ENCODE measurements at regions not wholly inside any gene's neighbourhood (a gene's known extent, or its start where the extent isn't known, plus 50 kb on each side); places are given as distances from the start of the nearest gene placed in this dataset.

DNA sequence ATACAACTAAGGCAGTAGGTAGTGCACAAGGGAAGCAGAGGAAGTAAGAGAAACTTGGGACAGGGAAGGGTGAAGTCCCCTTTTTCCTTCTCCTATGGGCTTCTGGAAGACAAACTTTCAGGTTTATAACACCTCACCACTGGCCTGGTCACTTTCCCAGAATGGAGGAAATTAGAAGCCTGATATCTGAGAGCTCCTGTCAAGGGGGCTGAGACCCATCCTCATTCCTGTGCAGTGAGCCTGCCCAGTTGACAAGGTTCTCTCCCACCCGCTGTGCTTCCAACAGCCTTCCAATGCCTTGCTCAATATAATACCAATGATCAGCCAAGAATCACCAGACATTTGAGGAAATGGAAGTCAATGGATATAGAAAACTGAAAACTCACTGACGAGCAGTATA is 100.4 kb upstream of the YPEL5 start:
- no peaks in the 10 kb centered on the region for H3K27me3 ChIP-seq (ENCODE audit: insufficient read depth, low read length)
- no peaks in the 10 kb centered on the region for H3K36me3 ChIP-seq (ENCODE audit: control insufficient read depth in 1 of 2, insufficient read depth in 2 of 2, low read length in 2 of 2)
- H4K8ac ChIP-seq (ENCODE audit: low read depth, low read length), result no peak overlapping the region
- no peak overlapping the region for H2BK12ac ChIP-seq (ENCODE audit: low read length)
- H3K4ac ChIP-seq (ENCODE audit: low read depth, low read length), result no peak overlapping the region
- peaks cover 3 to 5% of the 10 kb centered on the region in 2 experiments for H3K4me1 ChIP-seq (ENCODE audit: control insufficient read depth in 1 of 2, insufficient read depth in 2 of 2, low read length in 2 of 2)
- 100% methylated on average over 1 of the region's 2 CpGs for WGBS (ENCODE audit: extremely low coverage, insufficient coverage, insufficient read length)
- no peak overlapping the region for H2AK5ac ChIP-seq (ENCODE audit: low read length)
- no peak overlapping the region for H4K12ac ChIP-seq (ENCODE audit: low read depth, low read length)
- H3K27ac ChIP-seq (ENCODE audit: low read depth, low read length), result no peak overlapping the region
- H3K9ac ChIP-seq (ENCODE audit: low read length), result no peak overlapping the region
- H3K4me2 ChIP-seq (ENCODE audit: low read length), result no peak overlapping the region
- DNase-seq, result no peak
- H2AFZ ChIP-seq (ENCODE audit: insufficient read depth, low read length, poor library complexity), result no peak overlapping the region
- no peak overlapping the region for H3K4me3 ChIP-seq (ENCODE audit: low read depth, low read length)
- H3K23ac ChIP-seq (ENCODE audit: low read length), result no peak overlapping the region
- no peaks in the 10 kb centered on the region for H3K9me3 ChIP-seq (ENCODE audit: insufficient read depth, low read depth, low read length)
- H2BK5ac ChIP-seq (ENCODE audit: low read depth, low read length, poor library complexity), result no peak overlapping the region
- no peak overlapping the region for H3K18ac ChIP-seq (ENCODE audit: low read length)
- H2BK120ac ChIP-seq (ENCODE audit: insufficient read depth, low read length, poor library complexity), result no peak overlapping the region
- H3K79me2 ChIP-seq (ENCODE audit: control insufficient read depth, insufficient read depth, low read length, poor library complexity), result no peaks in the 10 kb centered on the region
- H3K79me1 ChIP-seq (ENCODE audit: low read length), result peaks cover 2% of the 10 kb centered on the region
- H4K91ac ChIP-seq (ENCODE audit: low read depth, low read length), result no peak overlapping the region
- H3K14ac ChIP-seq (ENCODE audit: low read length), result no peak overlapping the region

- Histone ChIP-seq H3K79me1 (ENCODE audit: low read length) (peaks cover 2% of the 10 kb centered on the region), H3K36me3 (ENCODE audit: control insufficient read depth in 1 of 2, insufficient read depth in 2 of 2, low read length in 2 of 2) (no peaks in the 10 kb centered on the region), H3K4ac (ENCODE audit: low read depth, low read length) (no peak overlapping the region), H3K27me3 (ENCODE audit: insufficient read depth, low read length) (no peaks in the 10 kb centered on the region), H3K79me2 (ENCODE audit: control insufficient read depth, insufficient read depth, low read length, poor library complexity) (no peaks in the 10 kb centered on the region), H4K12ac (ENCODE audit: low read depth, low read length) (no peak overlapping the region), H3K4me2 (ENCODE audit: low read length) (no peak overlapping the region), H4K91ac (ENCODE audit: low read depth, low read length) (no peak overlapping the region), H3K9ac (ENCODE audit: low read length) (no peak overlapping the region), H3K14ac (ENCODE audit: low read length) (no peak overlapping the region), H3K27ac (ENCODE audit: low read depth, low read length) (no peak overlapping the region), H3K23ac (ENCODE audit: low read length) (no peak overlapping the region), H4K8ac (ENCODE audit: low read depth, low read length) (no peak overlapping the region), H3K9me3 (ENCODE audit: insufficient read depth, low read depth, low read length) (no peaks in the 10 kb centered on the region), H3K18ac (ENCODE audit: low read length) (no peak overlapping the region), H2AFZ (ENCODE audit: insufficient read depth, low read length, poor library complexity) (no peak overlapping the region), H2AK5ac (ENCODE audit: low read length) (no peak overlapping the region), H2BK12ac (ENCODE audit: low read length) (no peak overlapping the region), H3K4me1 (ENCODE audit: control insufficient read depth in 1 of 2, insufficient read depth in 2 of 2, low read length in 2 of 2) (peaks cover 3 to 5% of the 10 kb centered on the region in 2 experiments), H3K4me3 (ENCODE audit: low read depth, low read length) (no peak overlapping the region), H2BK5ac (ENCODE audit: low read depth, low read length, poor library complexity) (no peak overlapping the region), H2BK120ac (ENCODE audit: insufficient read depth, low read length, poor library complexity) (no peak overlapping the region)
- WGBS (ENCODE audit: extremely low coverage, insufficient coverage, insufficient read length), result no CpG with 5 or more reads among the region's 3 CpGs
- no peak for DNase-seq
Measured at GRCh38 chr2:30046979-30047378, 99.8 kb upstream of the YPEL5 start.

DNA sequence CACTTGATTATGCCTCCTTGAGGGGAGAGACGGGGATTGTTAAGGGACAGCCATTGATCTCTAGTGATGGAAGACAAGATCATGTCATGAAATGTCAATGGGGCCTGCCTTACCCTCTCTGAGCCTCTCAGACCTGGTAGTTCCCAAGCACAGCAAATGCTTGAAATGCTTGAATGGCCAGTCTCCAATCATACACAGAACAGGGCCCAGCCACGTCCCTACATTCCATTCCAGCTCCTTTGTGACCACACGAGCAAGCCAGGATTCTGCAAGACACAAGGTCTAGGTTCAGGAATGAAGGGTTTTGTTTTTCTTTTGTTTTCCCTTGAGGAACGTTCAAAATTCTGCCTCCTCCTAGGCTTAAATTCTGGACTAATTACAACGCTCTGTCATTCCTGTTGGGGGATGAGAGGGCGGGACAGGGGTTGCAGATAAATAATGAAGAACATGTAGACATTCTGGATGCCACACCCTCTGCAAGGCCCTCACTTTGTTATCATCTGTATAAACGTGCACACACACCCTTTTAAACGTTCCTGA is 98.1 kb upstream of the YPEL5 start:
- Histone ChIP-seq H2AFZ (ENCODE audit: insufficient read depth, low read length, poor library complexity) (no peak overlapping the region), H3K36me3 (ENCODE audit: control insufficient read depth in 1 of 2, insufficient read depth in 2 of 2, low read length in 2 of 2) (no peaks in the 10 kb centered on the region), H3K14ac (ENCODE audit: low read length) (no peak overlapping the region), H3K23ac (ENCODE audit: low read length) (no peak overlapping the region), H3K9me3 (ENCODE audit: insufficient read depth, low read depth, low read length) (no peaks in the 10 kb centered on the region), H3K4me3 (ENCODE audit: low read depth, low read length) (no peak overlapping the region), H3K79me1 (ENCODE audit: low read length) (peaks cover 2% of the 10 kb centered on the region), H3K9ac (ENCODE audit: low read length) (no peak overlapping the region), H2BK12ac (ENCODE audit: low read length) (no peak overlapping the region), H3K27me3 (ENCODE audit: insufficient read depth, low read length) (no peaks in the 10 kb centered on the region), H3K4me2 (ENCODE audit: low read length) (no peak overlapping the region), H3K4me1 (ENCODE audit: control insufficient read depth in 1 of 2, insufficient read depth in 2 of 2, low read length in 2 of 2) (peaks cover 3 to 5% of the 10 kb centered on the region in 2 experiments), H3K4ac (ENCODE audit: low read depth, low read length) (no peak overlapping the region), H4K12ac (ENCODE audit: low read depth, low read length) (no peak overlapping the region), H3K27ac (ENCODE audit: low read depth, low read length) (peak overlapping the region; percentile 13), H2BK5ac (ENCODE audit: low read depth, low read length, poor library complexity) (no peak overlapping the region), H4K91ac (ENCODE audit: low read depth, low read length) (no peak overlapping the region), H2AK5ac (ENCODE audit: low read length) (no peak overlapping the region), H3K79me2 (ENCODE audit: control insufficient read depth, insufficient read depth, low read length, poor library complexity) (no peaks in the 10 kb centered on the region), H2BK120ac (ENCODE audit: insufficient read depth, low read length, poor library complexity) (no peak overlapping the region), H3K18ac (ENCODE audit: low read length) (no peak overlapping the region), H4K8ac (ENCODE audit: low read depth, low read length) (no peak overlapping the region)
- WGBS (ENCODE audit: extremely low coverage, insufficient coverage, insufficient read length), result no CpG with 5 or more reads among the region's 8 CpGs
- DNase-seq, result peak; percentile 75 to 94

- Histone ChIP-seq H3K4ac (ENCODE audit: low read depth, low read length) (no peak overlapping the region), H3K27ac (ENCODE audit: low read depth, low read length) (no peak overlapping the region), H2BK12ac (ENCODE audit: low read length) (no peak overlapping the region), H3K27me3 (ENCODE audit: insufficient read depth, low read length) (no peaks in the 10 kb centered on the region), H3K9ac (ENCODE audit: low read length) (no peak overlapping the region), H3K4me3 (ENCODE audit: low read depth, low read length) (no peak overlapping the region), H3K79me2 (ENCODE audit: control insufficient read depth, insufficient read depth, low read length, poor library complexity) (no peaks in the 10 kb centered on the region), H2AK5ac (ENCODE audit: low read length) (no peak overlapping the region), H3K36me3 (ENCODE audit: control insufficient read depth in 1 of 2, insufficient read depth in 2 of 2, low read length in 2 of 2) (no peaks in the 10 kb centered on the region), H2AFZ (ENCODE audit: insufficient read depth, low read length, poor library complexity) (no peak overlapping the region), H3K23ac (ENCODE audit: low read length) (no peak overlapping the region), H3K4me2 (ENCODE audit: low read length) (no peak overlapping the region), H2BK5ac (ENCODE audit: low read depth, low read length, poor library complexity) (no peak overlapping the region), H3K18ac (ENCODE audit: low read length) (no peak overlapping the region), H4K8ac (ENCODE audit: low read depth, low read length) (no peak overlapping the region), H3K4me1 (ENCODE audit: control insufficient read depth in 1 of 2, insufficient read depth in 2 of 2, low read length in 2 of 2) (no peaks in the 10 kb centered on the region), H3K9me3 (ENCODE audit: insufficient read depth, low read depth, low read length) (no peaks in the 10 kb centered on the region), H4K12ac (ENCODE audit: low read depth, low read length) (no peak overlapping the region), H4K91ac (ENCODE audit: low read depth, low read length) (no peak overlapping the region), H3K14ac (ENCODE audit: low read length) (no peak overlapping the region), H2BK120ac (ENCODE audit: insufficient read depth, low read length, poor library complexity) (no peak overlapping the region), H3K79me1 (ENCODE audit: low read length) (no peaks in the 10 kb centered on the region)
- no CpG with 5 or more reads among the region's 2 CpGs for WGBS (ENCODE audit: extremely low coverage, insufficient coverage, insufficient read length)
- no peak for DNase-seq
Measured at GRCh38 chr2:30055548-30055947, 91.3 kb upstream of the YPEL5 start.
